Mesenchymal stem cell (in vitro differentiated cells and primary cell): ENCODE measurements at regions not wholly inside any gene's neighbourhood (a gene's known extent, or its start where the extent isn't known, plus 50 kb on each side); places are given as distances from the start of the nearest gene placed in this dataset.

ENCODE experiments used
- DNase-seq: peaks from one replicate; pipeline ENCODE4 v3.0.0-alpha.2; 2013
- H2AFZ ChIP-seq: one replicate; pipeline ENCODE4 v1.6.1; 2013; ENCODE audit warnings: low read depth, mild to moderate bottlenecking, control low read depth, inconsistent platforms, low read length, moderate library complexity
- H2AK5ac ChIP-seq: 2 replicates; pipeline ENCODE4 v1.6.1; 2013; ENCODE audit warnings: low read length, moderate library complexity, mild to moderate bottlenecking, inconsistent platforms; ENCODE audit not compliant: severe bottlenecking
- H2BK120ac ChIP-seq: one replicate; pipeline ENCODE4 v1.6.1; 2013; ENCODE audit warnings: low read depth, mild to moderate bottlenecking, inconsistent platforms, low read length, moderate library complexity
- H2BK12ac ChIP-seq, 2 experiments: one replicate each; pipeline ENCODE4 v1.6.1; 2013; ENCODE audit warnings: inconsistent platforms in 2 of 2, low read length in 2 of 2, mild to moderate bottlenecking in 2 of 2, moderate library complexity in 2 of 2, control low read depth in 1 of 2
- H2BK15ac ChIP-seq: one replicate; pipeline ENCODE4 v1.6.1; 2013; ENCODE audit warnings: mild to moderate bottlenecking, low read depth, inconsistent platforms; ENCODE audit not compliant: poor library complexity, severe bottlenecking
- H2BK5ac ChIP-seq: 2 replicates; pipeline ENCODE4 v1.6.1; 2013; ENCODE audit warnings: low read depth, mild to moderate bottlenecking, low read length, control low read depth, inconsistent platforms; ENCODE audit not compliant: poor library complexity, severe bottlenecking
- H3K14ac ChIP-seq, 2 experiments: one replicate each; pipeline ENCODE4 v1.6.1; 2013; ENCODE audit warnings: inconsistent platforms in 2 of 2, low read length in 2 of 2, control low read depth in 1 of 2, mild to moderate bottlenecking in 1 of 2, moderate library complexity in 1 of 2
- H3K18ac ChIP-seq, 2 experiments: one replicate each; pipeline ENCODE4 v1.6.1; 2013; ENCODE audit warnings: inconsistent platforms in 2 of 2, low read length in 2 of 2, control low read depth in 1 of 2, low read depth in 1 of 2, mild to moderate bottlenecking in 1 of 2
- H3K23ac ChIP-seq, 2 experiments: one replicate each; pipeline ENCODE4 v1.6.1; 2013; ENCODE audit warnings: inconsistent platforms in 2 of 2, low read length in 2 of 2, mild to moderate bottlenecking in 2 of 2, moderate library complexity in 2 of 2, control low read depth in 1 of 2
- H3K27ac ChIP-seq: 2 replicates; pipeline ENCODE4 v1.5.1; 2013; ENCODE audit warnings: mild to moderate bottlenecking, moderate library complexity, low read length, control low read depth, inconsistent platforms; ENCODE audit not compliant: poor library complexity, severe bottlenecking
- H3K27me3 ChIP-seq, 2 experiments: 2 replicates each; pipeline versions ENCODE4 v1.6.1 to v1.7.0; 2013; ENCODE audit warnings: low read length in 2 of 2, mild to moderate bottlenecking in 2 of 2, moderate library complexity in 2 of 2, control low read depth in 1 of 2, inconsistent platforms in 1 of 2; ENCODE audit not compliant: control insufficient read depth in 1 of 2, insufficient read depth in 1 of 2
- H3K36me3 ChIP-seq, 2 experiments: 2 replicates each; pipeline versions ENCODE4 v1.6.1 to v1.7.0; 2013; ENCODE audit warnings: low read length in 2 of 2, control low read depth in 1 of 2, inconsistent platforms in 1 of 2, low read depth in 1 of 2, mild to moderate bottlenecking in 1 of 2; ENCODE audit not compliant: insufficient read depth in 2 of 2, control insufficient read depth in 1 of 2
- H3K4ac ChIP-seq, 2 experiments: one replicate each; pipeline ENCODE4 v1.6.1; 2013; ENCODE audit warnings: inconsistent platforms in 2 of 2, low read length in 2 of 2, mild to moderate bottlenecking in 2 of 2, moderate library complexity in 2 of 2, control low read depth in 1 of 2, low read depth in 1 of 2
- H3K4me1 ChIP-seq: 2 replicates; pipeline ENCODE4 v1.6.1; 2013; ENCODE audit warnings: low read depth, low read length, control low read depth; ENCODE audit not compliant: control insufficient read depth, insufficient read depth
- H3K4me2 ChIP-seq: 2 replicates; pipeline ENCODE4 v1.6.1; 2013; ENCODE audit warnings: low read length, mild to moderate bottlenecking, inconsistent platforms; ENCODE audit not compliant: poor library complexity, severe bottlenecking
- H3K4me3 ChIP-seq, 2 experiments: 2 replicates each; pipeline versions ENCODE4 v1.5.1 to v1.7.0; 2013; ENCODE audit warnings: low read length in 2 of 2, mild to moderate bottlenecking in 2 of 2, control low read depth in 1 of 2, low read depth in 1 of 2; ENCODE audit not compliant: insufficient read depth in 1 of 2
- H3K79me1 ChIP-seq: replicated peaks from 2 replicates; pipeline ENCODE4 v1.6.1; 2013; ENCODE audit warnings: mild to moderate bottlenecking, control low read depth, low read length, inconsistent platforms; ENCODE audit not compliant: poor library complexity, severe bottlenecking
- H3K9ac ChIP-seq: 2 replicates; pipeline ENCODE4 v1.7.0; 2013; ENCODE audit warnings: mild to moderate bottlenecking, low read length, moderate library complexity
- H3K9me3 ChIP-seq: 2 replicates; pipeline ENCODE4 v1.7.0; 2013; ENCODE audit warnings: mild to moderate bottlenecking, low read length; ENCODE audit not compliant: control insufficient read depth
- H4K8ac ChIP-seq: one replicate; pipeline ENCODE4 v1.6.1; 2013; ENCODE audit warnings: inconsistent platforms, mild to moderate bottlenecking, low read length, moderate library complexity
- H4K91ac ChIP-seq: one replicate; pipeline ENCODE4 v1.6.1; 2013; ENCODE audit warnings: mild to moderate bottlenecking, low read length, inconsistent platforms
- WGBS: methylation state at CpG from one replicate; pipeline ENCODE4 v1.1.7; 2013; ENCODE audit warnings: mixed read lengths; 5-methylcytosine and 5-hydroxymethylcytosine counted together

DNA sequence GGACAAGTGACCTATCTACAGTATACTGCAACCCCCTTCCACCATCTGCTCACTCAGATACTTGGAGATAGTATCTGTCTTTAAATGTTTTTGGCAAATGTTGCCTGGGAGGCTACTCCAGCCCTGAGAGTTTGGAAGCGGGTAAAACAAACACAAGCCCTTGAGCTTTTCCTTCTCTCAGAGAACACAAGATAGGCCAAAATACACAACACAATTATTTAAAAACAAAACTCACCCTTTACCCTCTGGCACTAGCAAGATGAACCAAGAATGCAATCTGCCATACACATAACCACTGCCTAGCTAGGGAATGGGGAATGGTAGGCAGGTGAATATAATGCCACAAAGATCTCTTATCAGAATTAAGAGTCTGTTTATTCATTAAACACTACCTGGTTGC is 324.7 kb upstream of the FAM47C start:
- no peak overlapping the region for H3K4ac ChIP-seq

DNA sequence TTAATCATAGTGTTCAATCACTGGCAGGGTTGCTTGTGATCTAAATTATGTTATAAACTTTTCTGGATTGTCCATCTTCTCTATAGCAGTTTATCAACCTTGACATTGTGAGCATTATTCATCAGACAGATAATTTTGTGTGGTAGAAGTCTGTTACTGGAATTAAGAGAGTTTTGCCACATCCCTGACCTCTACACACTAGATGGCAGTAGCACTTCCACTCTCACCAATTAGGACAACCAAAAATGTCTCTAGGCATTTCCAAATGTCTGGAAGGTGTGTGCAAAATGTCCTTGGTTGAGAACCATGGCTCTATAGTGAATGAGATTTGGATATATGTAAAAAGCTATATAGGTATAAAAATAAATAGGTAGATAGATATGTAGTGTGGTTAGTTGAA is 324.1 kb upstream of the FAM47C start:
- H2AK5ac ChIP-seq, result no peak overlapping the region
- no peak overlapping the region for H3K4me2 ChIP-seq
- no peak for DNase-seq
- no peak overlapping the region for H3K14ac ChIP-seq
- no peak overlapping the region for H3K4me3 ChIP-seq
- no peak overlapping the region for H4K8ac ChIP-seq
- H3K4ac ChIP-seq, result no peak overlapping the region
- H2AFZ ChIP-seq, result no peak overlapping the region
- H3K18ac ChIP-seq, result no peak overlapping the region
- no peak overlapping the region for H3K27ac ChIP-seq
- H2BK12ac ChIP-seq, result no peak overlapping the region
- H3K27me3 ChIP-seq, result peaks cover 0 to 15% of the 10 kb centered on the region in 2 experiments
- H2BK5ac ChIP-seq, result no peak overlapping the region
- H4K91ac ChIP-seq, result no peak overlapping the region
- no peaks in the 10 kb centered on the region for H3K9me3 ChIP-seq
- H3K4me1 ChIP-seq, result no peaks in the 10 kb centered on the region
- H3K23ac ChIP-seq, result no peak overlapping the region
- no peaks in the 10 kb centered on the region for H3K79me1 ChIP-seq
- H3K9ac ChIP-seq, result no peak overlapping the region
- H3K36me3 ChIP-seq, result no peaks in the 10 kb centered on the region
- H2BK120ac ChIP-seq, result no peak overlapping the region
- H2BK15ac ChIP-seq, result no peak overlapping the region

More for the DNA sequence above, 324.7 kb upstream of the FAM47C start:
- Histone ChIP-seq H3K9me3 (no peaks in the 10 kb centered on the region), H3K4me1 (no peaks in the 10 kb centered on the region), H2BK120ac (no peak overlapping the region), H4K8ac (no peak overlapping the region), H3K14ac (no peak overlapping the region), H2BK15ac (no peak overlapping the region), H3K27me3 (peaks cover 0 to 15% of the 10 kb centered on the region in 2 experiments), H3K4me2 (no peak overlapping the region), H3K4me3 (no peak overlapping the region), H2AFZ (no peak overlapping the region), H3K9ac (no peak overlapping the region), H2BK5ac (no peak overlapping the region), H2AK5ac (no peak overlapping the region), H3K36me3 (no peaks in the 10 kb centered on the region), H3K23ac (no peak overlapping the region), H3K79me1 (no peaks in the 10 kb centered on the region), H3K27ac (no peak overlapping the region), H2BK12ac (no peak overlapping the region), H3K18ac (no peak overlapping the region), H4K91ac (no peak overlapping the region)
- WGBS, result no CpG with 5 or more reads among the region's 1 CpG
- no peak for DNase-seq

DNA sequence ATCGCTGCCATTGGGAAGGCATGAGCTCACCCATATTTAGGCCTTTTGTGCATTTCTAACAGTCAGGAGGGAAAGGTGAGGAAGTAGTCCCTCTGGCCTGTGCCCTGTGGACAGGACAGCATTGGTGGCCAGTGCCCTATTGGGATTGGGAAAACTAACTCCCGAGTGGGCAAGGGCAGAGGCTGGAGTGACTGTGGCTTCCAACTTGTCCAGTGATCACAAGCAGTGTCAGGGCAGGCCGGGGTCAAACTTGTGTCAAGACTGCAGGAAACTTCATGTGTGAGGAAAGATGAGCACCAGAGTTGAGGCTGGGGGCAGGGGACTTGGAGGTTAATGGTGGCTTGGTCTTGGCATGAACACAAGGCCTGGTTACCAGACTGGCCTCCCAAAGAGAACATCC is 286.2 kb upstream of the FAM47C start:
- no peak overlapping the region for H4K8ac ChIP-seq
- H3K23ac ChIP-seq, result no peak overlapping the region
- no peak overlapping the region for H3K14ac ChIP-seq
- no peak overlapping the region for H3K4ac ChIP-seq
- no peak overlapping the region for H2BK5ac ChIP-seq
- H3K18ac ChIP-seq, result no peak overlapping the region
- H2AK5ac ChIP-seq, result no peak overlapping the region
- no peak overlapping the region for H3K9ac ChIP-seq
- no peak overlapping the region for H4K91ac ChIP-seq
- DNase-seq, result no peak
- no peak overlapping the region for H3K27ac ChIP-seq
- H3K27me3 ChIP-seq, result peaks cover 0 to 15% of the 10 kb centered on the region in 2 experiments
- no peak overlapping the region for H2BK12ac ChIP-seq
- H3K4me2 ChIP-seq, result no peak overlapping the region
- H3K79me1 ChIP-seq, result no peaks in the 10 kb centered on the region
- no peaks in the 10 kb centered on the region for H3K36me3 ChIP-seq
- no peak overlapping the region for H3K4me3 ChIP-seq
- WGBS, result 73% methylated on average over 3 of the region's 3 CpGs
- no peak overlapping the region for H2BK120ac ChIP-seq
- no peak overlapping the region for H2AFZ ChIP-seq
- no peaks in the 10 kb centered on the region for H3K4me1 ChIP-seq
- no peaks in the 10 kb centered on the region for H3K9me3 ChIP-seq
- H2BK15ac ChIP-seq, result no peak overlapping the region

DNA sequence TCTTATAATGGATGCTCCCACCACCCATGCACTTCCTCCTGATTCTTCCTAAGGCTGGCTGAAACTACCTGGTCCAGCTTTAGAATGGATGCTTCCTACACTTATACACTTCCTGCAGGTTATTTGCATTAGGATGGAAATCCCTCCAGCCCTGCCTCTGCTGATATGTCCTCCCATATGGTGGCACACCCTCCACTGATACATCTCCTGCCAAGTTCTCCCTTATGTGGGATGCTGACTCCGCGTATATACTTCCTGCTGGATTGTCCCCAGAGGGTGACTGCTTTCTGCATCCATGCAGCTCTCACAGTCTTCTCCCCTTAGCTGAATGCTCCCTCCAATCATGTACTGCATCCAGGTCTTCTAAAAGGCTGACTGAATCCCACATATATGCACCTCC is 254.6 kb upstream of the FAM47C start:
- no peak overlapping the region for H2AK5ac ChIP-seq
- H2BK15ac ChIP-seq, result no peak overlapping the region
- H3K14ac ChIP-seq, result no peak overlapping the region
- H2BK120ac ChIP-seq, result no peak overlapping the region
- no peak overlapping the region for H3K9ac ChIP-seq
- no peak overlapping the region for H3K4ac ChIP-seq
- H3K27me3 ChIP-seq, result peaks cover 0 to 11% of the 10 kb centered on the region in 2 experiments
- no peaks in the 10 kb centered on the region for H3K79me1 ChIP-seq
- H3K4me1 ChIP-seq, result no peaks in the 10 kb centered on the region
- no peak overlapping the region for H4K91ac ChIP-seq
- no peak overlapping the region for H2BK12ac ChIP-seq
- H3K36me3 ChIP-seq, result no peaks in the 10 kb centered on the region
- no peak overlapping the region for H3K27ac ChIP-seq
- no peak overlapping the region for H2BK5ac ChIP-seq
- no peak overlapping the region for H2AFZ ChIP-seq
- DNase-seq, result no peak
- H3K18ac ChIP-seq, result no peak overlapping the region
- 83% methylated on average over 2 of the region's 2 CpGs for WGBS
- peaks cover 6% of the 10 kb centered on the region for H3K9me3 ChIP-seq
- H3K23ac ChIP-seq, result no peak overlapping the region
- H3K4me2 ChIP-seq, result no peak overlapping the region
- H3K4me3 ChIP-seq, result no peak overlapping the region
- no peak overlapping the region for H4K8ac ChIP-seq
